Astrocyte of the hippocampus (primary cell): ENCODE measurements at regions not wholly inside any gene's neighbourhood (a gene's known extent, or its start where the extent isn't known, plus 50 kb on each side); places are given as distances from the start of the nearest gene placed in this dataset.
A peak's percentile ranks its signal among the peaks of the same experiment; 100 is the strongest.

Experiments
- DNase-seq: peaks from one replicate; pipeline ENCODE4 v3.0.0; 2011; ENCODE audit warnings: low read depth, low spot score

GRCh38 chr15:39115379-39116057 lies 465.4 kb upstream of the THBS1 start:
- DNase-seq, result no peak

- peak; percentile 90 for DNase-seq
These were observed 462.4 kb upstream of the THBS1 start for GRCh38 chr15:39118510-39118909.

- no peak for DNase-seq
These were observed 456.7 kb upstream of the THBS1 start for GRCh38 chr15:39124155-39124552.

GRCh38 chr15:39124553-39125171 lies 456.2 kb upstream of the THBS1 start:
- DNase-seq, result no peak

DNA sequence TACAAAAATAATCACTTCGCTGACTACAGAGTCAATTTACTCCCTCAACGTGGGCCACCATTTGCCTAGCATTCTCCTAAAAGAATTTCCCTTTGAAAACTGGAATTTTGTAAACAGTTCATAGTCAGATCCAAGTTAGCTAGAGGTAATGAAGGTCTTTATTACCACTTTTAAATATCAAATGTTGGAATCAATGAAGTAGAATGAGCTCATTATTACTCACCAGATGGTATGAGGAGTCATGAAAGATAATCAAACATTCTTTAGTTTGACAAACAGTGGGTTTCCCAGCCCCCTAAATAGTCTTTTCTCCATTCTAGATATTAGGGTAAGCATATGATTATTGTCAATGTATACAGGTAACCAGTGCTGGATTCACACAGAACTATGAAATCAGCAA lies 455.7 kb upstream of the THBS1 start:
- no peak for DNase-seq

GRCh38 chr15:39125904-39126303 lies 455.0 kb upstream of the THBS1 start:
- peak; percentile 61 for DNase-seq

GRCh38 chr15:39127151-39127790 lies 453.6 kb upstream of the THBS1 start:
- DNase-seq, result peak; percentile 57

- DNase-seq, result peak; percentile 93
These were observed 452.8 kb upstream of the THBS1 start for GRCh38 chr15:39127925-39128617.

- peak; percentile 43 for DNase-seq
These were observed 452.1 kb upstream of the THBS1 start for GRCh38 chr15:39128746-39129145.

DNA sequence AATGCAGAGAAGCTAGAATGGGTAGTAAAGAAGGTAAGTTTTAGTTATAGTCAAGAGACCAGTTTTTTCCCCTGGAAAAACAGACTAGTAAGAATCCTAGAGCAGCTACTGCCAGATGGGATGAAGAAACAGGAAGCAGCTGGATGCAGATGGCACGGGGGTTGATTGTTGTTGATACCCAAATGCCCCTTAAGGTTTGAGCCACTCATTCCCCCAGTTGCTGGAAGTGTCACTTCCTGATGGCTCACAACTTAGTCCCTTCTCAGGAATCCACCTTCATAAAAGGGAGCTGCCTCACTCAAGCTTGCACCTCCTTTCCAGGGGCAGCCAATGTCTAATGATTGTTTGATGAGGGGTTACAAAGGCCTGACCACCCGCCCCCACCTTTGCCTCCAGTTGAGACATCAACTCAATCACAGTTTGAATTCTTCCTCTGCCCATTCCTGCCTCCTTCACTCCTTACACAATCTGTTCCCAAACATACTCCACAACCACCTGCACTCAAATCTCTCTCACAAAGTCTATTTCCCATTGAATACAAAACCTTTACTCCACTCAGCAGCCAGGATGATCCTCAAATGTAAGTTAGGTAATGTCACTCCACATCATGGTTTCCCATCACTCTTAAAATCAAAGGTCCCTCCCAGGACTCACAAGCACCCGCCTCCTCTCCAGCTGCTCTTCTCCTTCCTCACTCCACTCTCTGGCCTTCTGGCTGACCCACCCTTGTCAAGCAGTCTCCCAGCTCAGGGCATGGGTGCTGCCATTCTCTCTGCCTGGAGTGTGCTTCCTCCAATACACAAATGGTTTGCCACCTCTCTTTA lies 450.1 kb upstream of the THBS1 start:
- no peak for DNase-seq

DNA sequence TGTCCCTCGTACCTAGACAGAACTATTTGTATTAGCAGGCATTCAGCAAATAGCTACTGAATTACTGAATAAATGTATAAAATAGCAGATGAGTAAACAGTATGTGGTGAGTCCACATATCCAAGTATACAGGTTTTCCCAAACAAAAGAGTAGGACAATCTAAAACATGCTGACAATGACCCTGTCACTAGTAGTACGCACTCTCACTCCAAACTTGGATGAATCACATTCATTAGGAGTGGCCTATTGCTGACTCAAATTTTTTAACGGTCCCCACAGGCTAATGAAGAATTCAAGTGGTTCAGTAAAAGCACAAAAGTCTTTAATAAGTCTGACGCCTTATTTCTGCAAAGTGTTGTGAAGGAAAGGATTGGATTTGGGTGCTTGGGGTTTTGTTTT lies 449.3 kb upstream of the THBS1 start:
- peak; percentile 58 for DNase-seq

- DNase-seq, result no peak
These were observed 448.8 kb upstream of the THBS1 start for GRCh38 chr15:39132070-39132469.

DNA sequence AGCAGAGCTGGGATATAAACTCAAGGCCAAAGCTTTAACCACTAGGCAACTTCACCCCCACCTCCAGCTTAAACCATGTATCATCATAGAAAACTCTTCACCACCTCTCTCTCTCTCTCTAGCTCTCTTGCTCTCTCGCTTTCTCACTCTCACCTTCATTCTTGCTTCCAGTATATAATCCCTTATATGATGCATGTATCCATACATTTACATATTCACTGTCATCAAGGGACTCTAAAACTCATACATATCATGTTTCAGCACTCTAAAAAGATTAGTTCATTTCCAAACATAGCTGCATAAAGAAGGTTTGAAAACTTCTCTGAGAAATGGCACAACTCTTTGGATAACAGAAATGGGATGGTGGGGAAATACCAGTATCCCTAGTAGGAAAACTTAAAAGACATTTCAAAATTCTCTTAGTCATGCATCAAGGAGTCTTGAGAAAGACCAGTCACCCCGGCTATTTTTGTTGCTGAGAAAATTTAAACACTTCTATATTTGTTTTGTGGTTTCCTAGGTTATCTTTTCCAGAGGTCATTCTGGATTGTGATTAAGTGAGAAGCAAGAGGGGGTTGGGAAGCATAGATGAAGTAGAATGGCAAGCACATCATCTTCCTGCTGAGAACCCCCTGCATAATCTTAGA lies 447.8 kb upstream of the THBS1 start:
- peak; percentile 56 for DNase-seq

GRCh38 chr15:39134282-39134681 lies 446.6 kb upstream of the THBS1 start:
- DNase-seq, result no peak

- DNase-seq, result peak; percentile 72
These were observed 444.9 kb upstream of the THBS1 start for GRCh38 chr15:39135989-39136388.

DNA sequence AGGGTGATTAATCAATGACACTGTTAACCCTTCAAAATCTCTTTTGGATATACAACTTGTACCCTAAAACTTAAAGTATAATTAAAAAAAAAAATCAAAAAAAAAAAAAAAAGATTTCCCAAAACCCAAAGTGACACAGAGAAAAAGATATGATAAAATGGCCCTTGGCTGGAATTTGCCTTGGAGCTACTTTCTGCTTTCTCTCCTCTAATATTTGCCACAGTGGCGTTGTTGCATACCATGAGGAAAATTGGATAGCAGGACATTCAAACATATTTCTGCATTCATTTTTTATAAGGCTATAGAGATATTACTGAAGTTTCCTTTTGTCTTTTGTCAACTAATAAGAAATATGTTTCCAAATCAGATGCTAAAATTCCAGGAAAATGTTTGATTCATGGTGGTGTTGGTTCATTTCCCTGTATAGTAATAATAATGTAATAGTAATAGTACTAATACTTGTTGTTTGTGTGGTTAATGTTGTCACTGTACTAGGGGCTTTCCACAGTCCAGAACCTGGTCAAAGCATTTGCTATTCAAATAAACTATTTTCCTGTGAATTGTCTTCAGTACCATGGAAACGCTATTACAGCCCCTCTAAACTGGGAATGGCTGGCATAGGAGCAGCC lies 441.3 kb upstream of the THBS1 start:
- no peak for DNase-seq

DNA sequence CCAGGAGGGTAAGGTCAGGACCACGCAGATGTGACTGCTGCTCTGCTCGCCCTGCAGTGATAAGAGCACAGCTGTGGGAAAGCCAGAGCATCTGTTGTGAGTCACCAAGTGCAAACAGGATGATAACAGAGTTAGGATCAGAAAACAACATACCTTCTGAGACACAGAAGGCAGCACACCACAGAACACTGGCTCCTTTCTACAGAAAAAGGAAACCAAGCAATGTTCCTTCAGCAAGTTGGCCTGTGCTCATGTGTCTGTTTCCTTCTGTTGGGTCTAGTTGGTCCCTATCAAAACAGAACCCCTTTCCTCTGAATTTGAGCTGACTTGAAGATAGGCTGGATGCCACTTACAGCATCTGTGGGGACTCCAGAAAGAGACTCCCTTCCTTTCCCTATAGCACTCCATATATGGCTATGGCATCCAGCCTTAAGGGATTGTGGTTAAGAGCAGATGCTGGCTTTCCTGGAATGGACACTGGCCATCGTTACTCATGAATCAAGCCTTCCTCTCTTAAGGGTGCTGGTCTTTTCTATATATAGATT lies 440.7 kb upstream of the THBS1 start:
- DNase-seq, result peak; percentile 82

DNA sequence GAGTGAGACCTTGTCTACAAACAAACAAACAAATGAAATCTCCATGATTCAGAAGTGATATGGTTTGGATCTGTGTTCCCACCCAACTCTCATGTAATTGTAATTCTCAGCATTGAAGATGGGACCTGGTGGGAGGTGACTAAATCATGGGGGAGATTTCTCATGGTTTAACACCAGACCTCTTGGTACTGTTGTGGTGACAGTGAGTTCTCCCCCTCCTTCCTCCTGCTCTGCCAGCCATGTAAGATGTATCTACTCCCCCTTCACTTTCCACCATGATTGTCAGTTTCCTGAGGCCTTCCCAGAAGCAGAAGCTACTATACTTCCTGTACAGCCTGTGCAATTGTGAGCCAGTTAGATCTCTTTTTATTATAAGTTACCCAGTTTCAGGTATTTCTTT lies 438.4 kb upstream of the THBS1 start:
- no peak for DNase-seq

- DNase-seq, result no peak
These were observed 437.4 kb upstream of the THBS1 start for GRCh38 chr15:39143479-39143878.

- no peak for DNase-seq
These were observed 436.8 kb upstream of the THBS1 start for GRCh38 chr15:39144051-39144450.
